H1 (cell line): ENCODE measurements at regions not wholly inside any gene's neighbourhood (a gene's known extent, or its start where the extent isn't known, plus 50 kb on each side); places are given as distances from the start of the nearest gene placed in this dataset.

Experiments used
- POLR2A ChIP-seq, 2 experiments: IDR thresholded peaks; 1 replicate in 1 of 2; 2 replicates in 1 of 2; pipeline ENCODE4 v1.6.1; 2011; ENCODE audit warnings: low read depth in 2 of 2, low read length in 2 of 2, mild to moderate bottlenecking in 2 of 2; ENCODE audit errors: control extremely low read depth in 1 of 2
- TBP ChIP-seq: IDR thresholded peaks from 2 replicates; pipeline ENCODE4 v1.6.1; 2011; ENCODE audit warnings: low read depth, low read length, improper control_type of control experiment
- TCF12 ChIP-seq: IDR thresholded peaks from 2 replicates; pipeline ENCODE4 v1.6.1; 2011; ENCODE audit warnings: low read depth, mild to moderate bottlenecking, low read length
- TEAD4 ChIP-seq: IDR thresholded peaks from 2 replicates; pipeline ENCODE4 v1.6.1; 2012; ENCODE audit warnings: low read depth, low read length, inconsistent platforms, mixed read lengths
- TF ChIP-seq, protein P1 (sequence below): fragments of 300-600 bp; sonication (generic); IDR thresholded peaks from 2 replicates; pipeline ENCODE4 v1.7.1; 2012; ENCODE audit warnings: low read length, moderate library complexity, mild to moderate bottlenecking, inconsistent platforms; ENCODE audit not compliant: insufficient replicate concordance

DNA sequence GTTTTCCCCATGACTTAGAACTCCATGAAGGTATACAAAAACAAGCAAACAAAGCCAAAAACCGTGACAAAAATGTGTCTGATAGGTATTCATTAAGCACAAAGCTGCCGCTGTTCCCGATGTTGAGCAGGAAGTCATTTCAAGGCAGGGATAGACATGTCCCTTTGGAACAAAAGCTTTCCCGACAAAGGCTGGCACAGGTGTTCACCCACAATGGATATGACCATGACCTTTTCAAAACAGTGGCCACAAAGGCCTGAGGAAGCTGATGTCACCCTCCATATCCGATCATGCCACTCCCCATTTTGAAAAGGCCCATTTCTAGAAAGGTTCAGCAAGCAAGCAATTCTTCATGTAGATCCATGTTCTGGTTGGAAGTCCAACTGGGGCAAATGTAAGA, 279.1 kb downstream of the BTG1 start (continued):
- TF ChIP-seq, protein P1, sequence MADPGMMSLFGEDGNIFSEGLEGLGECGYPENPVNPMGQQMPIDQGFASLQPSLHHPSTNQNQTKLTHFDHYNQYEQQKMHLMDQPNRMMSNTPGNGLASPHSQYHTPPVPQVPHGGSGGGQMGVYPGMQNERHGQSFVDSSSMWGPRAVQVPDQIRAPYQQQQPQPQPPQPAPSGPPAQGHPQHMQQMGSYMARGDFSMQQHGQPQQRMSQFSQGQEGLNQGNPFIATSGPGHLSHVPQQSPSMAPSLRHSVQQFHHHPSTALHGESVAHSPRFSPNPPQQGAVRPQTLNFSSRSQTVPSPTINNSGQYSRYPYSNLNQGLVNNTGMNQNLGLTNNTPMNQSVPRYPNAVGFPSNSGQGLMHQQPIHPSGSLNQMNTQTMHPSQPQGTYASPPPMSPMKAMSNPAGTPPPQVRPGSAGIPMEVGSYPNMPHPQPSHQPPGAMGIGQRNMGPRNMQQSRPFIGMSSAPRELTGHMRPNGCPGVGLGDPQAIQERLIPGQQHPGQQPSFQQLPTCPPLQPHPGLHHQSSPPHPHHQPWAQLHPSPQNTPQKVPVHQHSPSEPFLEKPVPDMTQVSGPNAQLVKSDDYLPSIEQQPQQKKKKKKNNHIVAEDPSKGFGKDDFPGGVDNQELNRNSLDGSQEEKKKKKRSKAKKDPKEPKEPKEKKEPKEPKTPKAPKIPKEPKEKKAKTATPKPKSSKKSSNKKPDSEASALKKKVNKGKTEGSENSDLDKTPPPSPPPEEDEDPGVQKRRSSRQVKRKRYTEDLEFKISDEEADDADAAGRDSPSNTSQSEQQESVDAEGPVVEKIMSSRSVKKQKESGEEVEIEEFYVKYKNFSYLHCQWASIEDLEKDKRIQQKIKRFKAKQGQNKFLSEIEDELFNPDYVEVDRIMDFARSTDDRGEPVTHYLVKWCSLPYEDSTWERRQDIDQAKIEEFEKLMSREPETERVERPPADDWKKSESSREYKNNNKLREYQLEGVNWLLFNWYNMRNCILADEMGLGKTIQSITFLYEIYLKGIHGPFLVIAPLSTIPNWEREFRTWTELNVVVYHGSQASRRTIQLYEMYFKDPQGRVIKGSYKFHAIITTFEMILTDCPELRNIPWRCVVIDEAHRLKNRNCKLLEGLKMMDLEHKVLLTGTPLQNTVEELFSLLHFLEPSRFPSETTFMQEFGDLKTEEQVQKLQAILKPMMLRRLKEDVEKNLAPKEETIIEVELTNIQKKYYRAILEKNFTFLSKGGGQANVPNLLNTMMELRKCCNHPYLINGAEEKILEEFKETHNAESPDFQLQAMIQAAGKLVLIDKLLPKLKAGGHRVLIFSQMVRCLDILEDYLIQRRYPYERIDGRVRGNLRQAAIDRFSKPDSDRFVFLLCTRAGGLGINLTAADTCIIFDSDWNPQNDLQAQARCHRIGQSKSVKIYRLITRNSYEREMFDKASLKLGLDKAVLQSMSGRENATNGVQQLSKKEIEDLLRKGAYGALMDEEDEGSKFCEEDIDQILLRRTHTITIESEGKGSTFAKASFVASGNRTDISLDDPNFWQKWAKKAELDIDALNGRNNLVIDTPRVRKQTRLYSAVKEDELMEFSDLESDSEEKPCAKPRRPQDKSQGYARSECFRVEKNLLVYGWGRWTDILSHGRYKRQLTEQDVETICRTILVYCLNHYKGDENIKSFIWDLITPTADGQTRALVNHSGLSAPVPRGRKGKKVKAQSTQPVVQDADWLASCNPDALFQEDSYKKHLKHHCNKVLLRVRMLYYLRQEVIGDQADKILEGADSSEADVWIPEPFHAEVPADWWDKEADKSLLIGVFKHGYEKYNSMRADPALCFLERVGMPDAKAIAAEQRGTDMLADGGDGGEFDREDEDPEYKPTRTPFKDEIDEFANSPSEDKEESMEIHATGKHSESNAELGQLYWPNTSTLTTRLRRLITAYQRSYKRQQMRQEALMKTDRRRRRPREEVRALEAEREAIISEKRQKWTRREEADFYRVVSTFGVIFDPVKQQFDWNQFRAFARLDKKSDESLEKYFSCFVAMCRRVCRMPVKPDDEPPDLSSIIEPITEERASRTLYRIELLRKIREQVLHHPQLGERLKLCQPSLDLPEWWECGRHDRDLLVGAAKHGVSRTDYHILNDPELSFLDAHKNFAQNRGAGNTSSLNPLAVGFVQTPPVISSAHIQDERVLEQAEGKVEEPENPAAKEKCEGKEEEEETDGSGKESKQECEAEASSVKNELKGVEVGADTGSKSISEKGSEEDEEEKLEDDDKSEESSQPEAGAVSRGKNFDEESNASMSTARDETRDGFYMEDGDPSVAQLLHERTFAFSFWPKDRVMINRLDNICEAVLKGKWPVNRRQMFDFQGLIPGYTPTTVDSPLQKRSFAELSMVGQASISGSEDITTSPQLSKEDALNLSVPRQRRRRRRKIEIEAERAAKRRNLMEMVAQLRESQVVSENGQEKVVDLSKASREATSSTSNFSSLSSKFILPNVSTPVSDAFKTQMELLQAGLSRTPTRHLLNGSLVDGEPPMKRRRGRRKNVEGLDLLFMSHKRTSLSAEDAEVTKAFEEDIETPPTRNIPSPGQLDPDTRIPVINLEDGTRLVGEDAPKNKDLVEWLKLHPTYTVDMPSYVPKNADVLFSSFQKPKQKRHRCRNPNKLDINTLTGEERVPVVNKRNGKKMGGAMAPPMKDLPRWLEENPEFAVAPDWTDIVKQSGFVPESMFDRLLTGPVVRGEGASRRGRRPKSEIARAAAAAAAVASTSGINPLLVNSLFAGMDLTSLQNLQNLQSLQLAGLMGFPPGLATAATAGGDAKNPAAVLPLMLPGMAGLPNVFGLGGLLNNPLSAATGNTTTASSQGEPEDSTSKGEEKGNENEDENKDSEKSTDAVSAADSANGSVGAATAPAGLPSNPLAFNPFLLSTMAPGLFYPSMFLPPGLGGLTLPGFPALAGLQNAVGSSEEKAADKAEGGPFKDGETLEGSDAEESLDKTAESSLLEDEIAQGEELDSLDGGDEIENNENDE, result no peak
- TF ChIP-seq POLR2A (IDR thresholded peaks at IDR 0.05; ENCODE audit: control extremely low read depth in 1 of 2, low read depth in 2 of 2, low read length in 2 of 2), result no peak
- no peak for TF ChIP-seq TCF12
- no peak for TF ChIP-seq TEAD4
- no peak for TF ChIP-seq TBP
